NCI-H748 (cell line): ENCODE measurements at regions not wholly inside any gene's neighbourhood (a gene's known extent, or its start where the extent isn't known, plus 50 kb on each side); places are given as distances from the start of the nearest gene placed in this dataset.

Source experiments
- DNase-seq: peaks from one replicate; lab custom pipeline; 2025; ENCODE audit not compliant: unreplicated experiment; lab: John Stamatoyannopoulos, UW

DNA sequence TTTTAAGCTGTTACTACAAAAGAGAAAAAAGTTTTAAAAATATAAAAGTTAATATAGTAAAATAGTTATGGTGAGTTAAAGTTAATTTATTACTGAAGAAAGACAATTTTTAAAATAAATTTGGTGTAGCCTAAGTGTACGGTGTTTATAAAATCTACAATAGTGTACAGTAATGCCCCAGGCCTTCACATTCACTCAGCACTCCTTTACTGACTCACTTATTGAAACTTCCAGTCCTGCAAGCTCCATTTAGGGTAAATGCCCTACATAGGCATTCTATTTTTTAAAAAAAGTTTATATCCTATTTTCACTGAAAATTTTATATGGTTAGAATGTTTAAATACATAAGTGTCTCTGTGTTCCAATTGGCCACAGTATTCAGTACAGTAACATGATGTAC is 769.5 kb upstream of the NOVA1 start:
- DNase-seq: no peak

DNA sequence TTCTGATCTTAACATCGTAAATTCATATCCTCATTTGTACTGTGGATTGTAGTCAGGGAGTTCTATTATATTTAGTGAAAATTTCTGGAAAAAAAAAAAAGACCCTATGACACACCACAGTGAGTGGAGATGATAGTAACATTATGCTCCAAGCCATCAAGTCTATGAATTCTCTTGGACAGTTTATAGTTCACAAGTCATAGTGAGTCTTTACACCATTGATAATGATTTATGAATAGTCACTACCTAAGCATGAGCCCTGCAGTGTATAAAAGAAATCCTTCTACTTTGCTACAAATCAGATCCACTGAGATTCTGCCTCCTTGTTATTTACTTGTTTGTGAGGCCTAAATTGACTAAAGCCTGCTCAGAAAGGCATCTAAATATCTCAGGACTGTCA is 772.2 kb upstream of the NOVA1 start:
- DNase-seq: no peak

DNA sequence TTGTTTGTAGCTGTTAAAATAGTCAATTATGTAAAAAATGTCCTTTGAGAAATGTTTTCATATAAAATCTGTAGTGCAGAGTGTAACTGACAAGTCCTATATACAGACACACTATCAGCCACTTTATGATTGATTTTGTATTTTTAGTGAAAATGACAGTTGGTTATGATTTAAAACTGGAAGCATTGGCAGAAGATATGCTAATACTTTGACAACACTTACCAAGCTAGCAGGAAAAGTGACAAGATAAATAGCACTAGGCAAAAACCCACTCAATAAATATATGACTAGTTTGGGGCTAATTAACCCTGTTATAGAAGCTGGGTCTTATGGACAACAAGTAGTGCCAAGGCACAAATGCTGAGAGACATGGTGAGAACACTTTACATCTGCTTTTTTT is 772.9 kb upstream of the NOVA1 start:
- no peak for DNase-seq

DNA sequence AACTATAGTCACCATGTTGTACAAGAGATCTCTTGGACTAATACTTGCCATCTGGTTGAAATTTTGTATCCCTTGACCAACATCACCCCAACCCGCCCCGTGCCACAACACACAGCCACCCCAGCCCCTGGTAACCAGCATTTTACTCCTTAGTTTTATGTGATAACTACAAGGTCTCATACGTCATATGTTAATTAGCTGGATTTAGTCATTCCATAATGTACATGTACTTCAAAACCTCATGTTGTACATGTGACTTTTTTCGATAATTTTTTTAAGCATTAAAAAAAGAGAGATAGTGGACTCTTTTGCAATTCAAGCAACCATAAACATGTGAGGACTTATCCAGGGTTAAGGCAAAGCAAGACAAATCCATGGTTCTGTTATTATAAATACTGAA is 773.4 kb upstream of the NOVA1 start:
- no peak for DNase-seq

DNA sequence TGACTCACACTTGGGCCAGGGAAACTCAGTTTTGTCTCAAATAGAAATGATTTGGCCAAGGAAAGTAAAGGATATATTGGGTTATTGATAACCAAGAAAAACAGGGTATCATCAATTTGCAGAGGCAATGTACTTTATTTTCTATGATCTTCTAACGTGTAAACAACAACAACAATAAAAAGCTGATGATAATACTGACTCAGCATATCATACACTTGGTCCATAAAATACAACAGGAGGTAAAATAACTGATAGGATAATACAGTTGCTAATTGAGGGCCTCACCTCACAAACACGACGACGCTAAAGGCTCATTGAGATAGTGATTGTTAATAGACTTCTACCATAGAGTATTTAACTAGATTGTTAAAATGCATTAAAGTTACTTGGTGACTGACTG is 774.0 kb upstream of the NOVA1 start:
- no peak for DNase-seq

DNA sequence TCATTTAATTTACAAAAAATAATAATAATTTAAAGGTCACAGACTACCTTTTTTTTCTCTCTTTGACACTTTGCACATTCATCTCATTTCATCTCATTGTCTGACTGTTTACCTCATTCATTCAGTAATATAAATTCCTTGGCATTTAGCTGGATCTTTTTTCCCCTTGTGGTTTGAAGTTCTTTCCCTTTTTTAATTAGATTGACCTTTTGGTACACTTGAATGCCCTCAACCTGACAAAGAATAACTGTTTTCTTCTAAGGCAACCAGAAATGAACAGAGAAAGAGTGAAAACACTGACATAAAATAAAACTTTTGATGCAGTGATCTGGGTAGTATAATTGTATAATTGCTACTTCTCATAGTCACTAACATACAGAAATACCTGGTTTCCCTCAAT is 774.9 kb upstream of the NOVA1 start:
- DNase-seq: no peak

DNA sequence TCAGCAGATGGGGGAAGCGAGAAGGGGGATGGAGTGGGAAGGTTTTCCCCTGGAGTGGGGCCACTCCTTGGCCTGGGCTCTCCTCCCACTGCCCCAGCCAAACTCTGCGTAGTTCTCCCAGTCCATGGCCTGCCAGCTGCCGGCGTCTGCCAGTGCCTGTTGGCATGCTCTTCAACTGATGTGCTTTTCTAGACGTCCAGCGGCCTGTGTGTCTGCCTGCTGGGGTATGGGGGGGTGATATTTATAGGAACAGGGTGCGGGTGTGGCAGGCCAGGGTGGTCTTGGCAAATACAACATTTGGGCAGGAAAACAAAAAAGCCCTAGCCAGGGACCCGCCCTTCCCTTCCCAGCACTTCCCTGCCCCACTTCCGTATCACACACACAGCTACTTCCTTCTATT is 786.3 kb upstream of the NOVA1 start:
- DNase-seq: no peak

DNA sequence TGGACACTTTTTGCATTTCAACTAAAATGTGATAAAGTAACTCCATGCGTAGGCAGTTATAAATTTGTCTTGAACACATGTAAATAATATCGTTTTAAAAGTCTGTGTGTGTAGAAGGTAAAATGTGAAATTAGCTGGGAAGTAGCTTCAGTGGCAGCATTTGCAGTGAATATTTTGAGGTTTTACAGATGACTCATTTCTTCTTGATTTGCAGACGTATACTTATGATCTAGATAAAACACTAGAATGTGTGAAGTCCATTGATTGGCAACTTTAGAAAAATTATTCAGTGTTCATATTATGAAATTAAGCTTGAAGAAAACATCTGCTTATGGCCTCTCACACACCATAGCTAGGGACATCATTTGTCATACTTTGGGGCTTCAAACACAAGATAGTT is 788.6 kb upstream of the NOVA1 start:
- DNase-seq: no peak

DNA sequence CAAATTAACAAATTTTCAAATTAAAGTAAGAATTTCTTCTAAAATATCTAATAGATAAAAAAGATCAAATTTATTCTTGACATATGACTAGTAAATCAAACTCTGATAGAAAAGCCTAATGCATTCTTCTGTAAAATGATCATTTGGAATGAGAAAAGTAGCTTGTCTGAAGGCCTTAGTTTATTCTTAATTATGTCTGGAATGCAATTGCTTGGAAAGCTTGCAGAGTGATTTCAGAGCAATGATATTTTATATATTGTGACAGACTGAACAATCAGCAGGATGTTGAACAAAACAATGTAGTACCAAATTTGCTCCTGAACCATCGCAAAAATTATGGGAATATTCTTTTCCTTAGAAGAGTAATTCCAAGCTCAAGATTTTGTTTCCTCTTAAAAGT is 789.6 kb upstream of the NOVA1 start:
- DNase-seq: no peak

DNA sequence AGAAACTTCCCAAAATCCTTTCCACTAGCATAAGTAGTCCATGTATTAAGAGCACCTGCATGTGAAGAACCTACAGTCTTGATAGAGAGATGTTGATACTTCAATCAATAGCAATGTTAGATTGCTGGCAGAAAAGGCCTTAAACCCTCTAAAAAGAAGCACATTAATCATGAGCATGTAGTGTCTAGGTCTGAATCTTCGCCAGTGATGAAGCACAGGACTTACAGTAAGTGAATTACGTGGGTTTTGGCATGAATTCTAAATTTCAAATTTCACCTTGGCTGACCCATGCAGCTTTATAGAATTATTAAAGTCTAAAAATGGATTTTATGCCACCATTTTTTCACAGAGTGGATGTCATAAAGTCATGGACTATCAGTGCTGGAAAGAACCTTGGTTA is 791.6 kb upstream of the NOVA1 start:
- DNase-seq: no peak

DNA sequence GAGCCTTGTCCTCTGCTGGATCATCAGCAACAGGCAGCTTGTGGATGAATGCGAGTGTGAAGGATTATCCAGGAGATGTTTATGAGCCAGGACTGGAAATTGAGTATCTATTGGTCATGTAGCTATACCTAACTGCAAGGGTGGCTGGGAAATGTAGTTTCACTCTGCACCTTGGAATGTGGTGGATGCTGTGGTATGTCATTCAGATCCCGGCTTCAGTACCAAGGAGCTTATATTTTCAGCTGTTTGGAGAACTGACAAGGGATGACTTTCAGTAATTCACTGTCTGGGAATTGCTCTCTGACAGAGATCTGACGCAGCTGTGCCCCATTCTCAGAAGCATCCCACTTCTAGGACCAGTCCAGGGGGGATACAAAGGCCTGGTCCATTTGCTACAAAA is 792.3 kb upstream of the NOVA1 start:
- DNase-seq: no peak

DNA sequence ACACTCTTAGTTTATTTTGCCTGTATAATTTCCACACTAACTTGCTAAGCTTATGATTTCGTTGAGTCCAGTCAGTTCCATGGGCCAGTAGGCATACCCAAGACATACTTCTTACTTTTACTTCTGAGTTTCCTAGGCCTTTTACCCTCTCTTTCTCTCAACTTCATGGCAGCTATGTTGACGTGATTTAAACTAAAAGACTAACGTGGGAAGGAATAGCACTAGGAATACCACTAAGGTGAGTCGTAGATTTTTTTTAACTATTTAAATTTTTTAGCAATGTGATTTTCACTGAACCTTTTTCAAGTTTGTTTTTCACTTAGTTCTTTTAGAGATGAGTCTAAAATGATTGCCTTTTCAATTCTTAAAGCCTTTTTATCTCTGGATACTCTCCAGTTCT is 793.5 kb upstream of the NOVA1 start:
- DNase-seq: no peak

DNA sequence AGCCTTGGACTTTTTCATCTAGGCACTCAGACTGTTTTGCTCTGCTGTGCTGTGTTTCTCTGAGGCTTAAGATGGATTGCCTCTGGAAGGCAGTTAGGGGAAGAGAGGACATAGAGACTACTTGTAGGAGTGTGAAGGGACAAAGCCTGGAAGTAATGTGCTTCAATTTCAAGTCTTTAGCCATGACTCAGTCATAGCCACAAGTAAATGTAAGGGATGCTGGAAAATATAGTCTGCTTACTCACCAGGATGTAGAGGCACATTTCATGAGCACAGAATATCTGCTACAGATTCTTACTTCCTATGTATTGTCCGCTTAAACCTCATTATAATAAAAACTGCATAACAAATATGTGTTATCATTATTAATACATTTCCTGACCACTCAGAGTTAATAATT is 794.3 kb upstream of the NOVA1 start:
- no peak for DNase-seq

DNA sequence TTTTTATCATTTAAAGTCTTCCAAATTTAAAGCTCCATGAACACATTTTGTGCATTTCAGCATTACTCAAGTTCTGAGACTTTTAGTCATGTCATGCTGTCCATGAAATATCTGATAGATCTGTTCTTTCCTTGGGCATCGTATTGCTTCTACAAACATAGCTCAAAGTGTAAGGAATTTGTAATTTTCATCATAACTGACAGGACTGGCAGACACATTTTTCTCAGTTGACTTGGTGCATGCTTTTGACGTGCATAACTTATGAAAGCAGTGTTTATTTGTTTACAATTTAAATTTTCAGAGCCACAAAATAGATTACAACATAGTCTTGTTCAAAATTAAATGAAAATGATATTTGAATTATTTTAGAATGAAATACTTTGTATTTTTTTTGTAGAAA is 812.1 kb upstream of the NOVA1 start:
- no peak for DNase-seq

DNA sequence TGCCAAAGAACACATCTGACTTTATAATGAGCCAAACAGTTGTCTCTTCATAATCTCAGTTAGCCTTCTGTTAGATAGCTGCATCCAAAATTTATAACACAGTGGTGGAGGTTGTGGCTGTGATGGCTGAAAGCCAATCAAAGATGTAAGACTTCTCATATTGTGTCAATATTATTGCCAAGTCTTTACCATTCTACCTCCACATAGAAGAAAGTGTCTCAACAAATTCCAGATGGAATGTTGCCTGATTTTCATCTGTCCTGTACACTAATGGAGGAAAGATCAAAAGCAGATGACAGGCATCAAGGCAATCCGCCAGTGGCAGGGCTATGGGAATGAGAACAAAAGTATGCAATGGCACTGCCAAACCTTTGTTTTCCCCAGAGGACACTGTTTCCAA is 813.1 kb upstream of the NOVA1 start:
- DNase-seq: no peak

DNA sequence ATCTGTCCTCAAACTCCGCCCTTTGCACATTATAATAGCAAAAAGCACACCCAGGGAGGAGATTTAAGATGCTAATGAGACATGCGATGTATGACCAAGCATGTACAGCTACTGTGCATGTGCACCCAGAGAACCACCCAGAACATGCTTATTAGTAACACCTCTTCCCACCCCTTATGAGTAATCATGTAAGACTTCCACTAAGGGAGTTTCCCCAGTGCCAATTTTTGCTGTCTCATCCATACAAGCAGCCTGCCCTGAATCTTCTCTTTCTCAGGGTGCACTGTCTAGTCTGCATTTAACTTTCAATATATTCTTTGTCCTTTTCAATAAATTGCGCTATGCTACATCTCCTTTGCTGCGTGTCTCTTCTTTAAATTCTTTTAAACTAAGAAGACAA is 830.0 kb upstream of the NOVA1 start:
- DNase-seq: no peak

DNA sequence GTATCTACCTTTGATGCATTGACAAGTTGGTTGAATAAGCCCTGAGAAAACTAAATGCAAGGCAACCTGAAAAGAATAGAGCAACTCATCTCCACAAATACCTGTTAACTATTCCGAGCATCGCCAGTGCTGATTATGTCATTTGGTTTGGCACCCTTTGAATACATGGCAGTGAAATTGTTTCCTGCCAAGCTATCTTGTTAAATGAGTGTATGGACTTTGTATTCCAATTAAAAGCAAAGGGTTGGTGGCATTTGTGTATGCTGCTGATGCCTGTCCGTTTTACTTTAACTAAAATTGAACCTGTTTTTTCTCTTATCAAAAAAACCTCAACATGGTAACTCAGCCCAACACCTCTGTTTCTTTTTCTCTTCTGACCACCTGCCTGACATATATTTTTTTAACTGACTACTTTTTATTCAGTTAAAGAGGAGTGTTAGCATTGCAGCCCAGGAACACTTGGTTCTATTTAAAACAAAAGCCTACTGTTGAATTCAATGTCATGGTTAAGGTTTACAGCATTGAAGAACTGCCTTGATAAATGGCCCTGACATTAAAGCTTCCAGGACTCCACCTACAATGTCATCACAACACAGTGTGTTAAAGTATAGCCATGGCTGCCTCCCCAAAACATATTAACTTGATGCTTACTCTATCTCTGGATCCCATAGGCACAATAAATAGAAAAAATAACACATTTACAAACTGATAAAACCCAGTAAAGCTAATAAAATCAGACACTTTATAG is 838.3 kb upstream of the NOVA1 start:
- peak; percentile 49 for DNase-seq

DNA sequence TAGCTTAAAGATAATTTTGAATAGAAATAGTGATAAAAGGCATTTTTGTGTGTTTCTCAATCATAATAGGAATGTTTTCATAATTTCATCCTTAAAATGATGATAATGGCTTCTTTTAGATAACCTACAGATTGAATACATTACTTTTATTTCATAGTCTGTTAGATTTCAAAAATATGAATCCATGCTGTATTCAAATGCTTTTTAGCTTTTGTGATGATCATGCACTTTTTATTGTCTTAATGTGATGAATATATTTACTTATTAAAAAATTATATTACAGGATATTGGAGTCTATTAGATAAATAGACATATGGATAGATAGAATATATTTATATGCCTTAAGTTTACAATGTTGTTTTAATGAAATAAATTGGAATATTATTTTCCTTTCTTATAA is 886.8 kb upstream of the NOVA1 start:
- DNase-seq: no peak

DNA sequence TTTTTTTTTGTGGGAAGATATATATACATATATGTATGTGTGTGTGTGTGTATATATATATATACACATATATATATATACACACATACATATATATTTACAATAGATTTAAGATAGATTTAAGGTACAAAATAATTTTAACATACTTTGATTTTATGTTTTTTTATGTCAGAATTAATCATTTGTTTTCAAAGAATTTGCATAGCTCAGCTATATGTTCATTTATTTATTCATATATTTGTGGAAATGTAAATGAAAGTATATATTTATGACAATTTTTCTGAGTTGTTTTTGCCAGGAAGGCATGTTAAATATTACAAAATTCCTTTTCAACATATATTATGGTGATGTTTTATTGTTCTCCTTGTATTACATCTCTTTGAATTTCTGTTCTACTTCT is 887.4 kb upstream of the NOVA1 start:
- no peak for DNase-seq

DNA sequence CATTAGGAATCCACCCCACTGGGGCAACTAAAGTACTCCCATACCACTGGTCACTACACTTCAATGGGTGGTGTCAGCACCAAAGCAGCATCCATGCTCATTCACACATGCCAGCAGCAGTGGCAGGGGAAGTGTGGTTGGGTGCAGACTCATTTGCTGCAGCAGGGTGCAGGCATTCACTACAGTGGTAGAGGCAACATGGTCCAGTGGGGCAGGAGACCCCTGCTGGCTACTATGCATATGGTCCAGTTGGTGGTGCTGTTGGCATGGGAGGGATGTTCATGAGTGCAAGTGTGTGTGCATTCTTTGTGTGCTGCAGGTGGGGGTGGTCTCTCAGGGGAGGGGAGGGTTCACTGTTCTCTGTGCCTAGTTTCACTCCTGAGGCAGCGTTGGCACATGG is 908.4 kb upstream of the NOVA1 start:
- no peak for DNase-seq

DNA sequence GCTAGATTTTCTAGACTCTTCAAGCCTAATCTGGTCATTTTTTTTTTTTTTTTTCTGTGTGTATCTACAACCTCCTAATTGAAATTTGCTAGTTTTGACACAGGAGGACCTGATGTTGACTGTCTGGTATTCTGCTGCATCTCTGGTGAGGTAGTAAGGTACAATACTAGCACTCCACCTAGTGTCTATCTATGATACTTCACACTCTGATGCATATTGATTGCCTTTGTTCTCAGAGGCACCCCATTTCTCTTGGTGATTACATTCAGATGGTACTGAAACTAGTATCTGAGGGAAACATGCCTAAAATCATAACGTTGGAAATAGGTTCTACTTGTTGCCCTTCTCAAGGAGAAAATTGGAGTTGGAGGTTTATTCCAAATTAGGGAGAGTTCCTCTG is 930.5 kb upstream of the NOVA1 start:
- peak; percentile 78 for DNase-seq

DNA sequence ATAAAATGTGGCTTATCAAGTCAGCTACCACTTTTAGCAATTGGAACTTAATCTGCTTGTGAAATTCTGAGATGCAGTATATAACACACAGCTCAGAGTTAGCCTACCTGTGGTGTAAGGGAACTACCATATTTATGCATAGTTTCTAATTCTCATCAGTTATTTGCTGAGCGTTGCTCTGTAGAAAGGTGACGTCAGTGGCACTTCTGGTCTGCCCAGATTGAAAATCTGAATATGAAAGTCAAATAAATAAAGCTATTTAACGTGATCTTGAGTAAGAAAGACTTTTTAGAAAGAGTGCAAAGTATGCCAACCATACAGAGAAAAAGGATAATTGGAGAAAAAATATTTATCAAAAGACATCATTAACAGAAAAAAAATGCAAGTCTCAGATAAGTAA is 938.9 kb upstream of the NOVA1 start:
- DNase-seq: no peak

DNA sequence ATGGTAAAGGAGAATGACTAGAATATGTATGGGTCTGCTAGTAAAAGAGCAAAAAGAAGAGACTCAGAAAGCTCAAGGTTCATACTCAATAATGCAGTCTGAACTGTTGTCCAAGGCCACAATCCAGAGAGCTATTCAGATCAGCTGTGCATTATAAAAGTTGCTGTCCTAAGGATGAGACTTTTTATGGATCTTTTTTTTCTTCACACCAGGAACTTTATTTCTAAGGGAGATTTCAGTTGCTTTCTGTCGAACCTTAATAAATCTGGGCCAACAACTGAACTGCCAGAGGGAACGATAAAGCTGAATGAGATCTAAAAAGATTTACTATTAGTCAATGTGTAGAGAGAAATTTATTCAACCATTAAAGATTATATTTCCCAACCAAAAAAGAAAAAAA is 948.3 kb upstream of the NOVA1 start:
- no peak for DNase-seq

DNA sequence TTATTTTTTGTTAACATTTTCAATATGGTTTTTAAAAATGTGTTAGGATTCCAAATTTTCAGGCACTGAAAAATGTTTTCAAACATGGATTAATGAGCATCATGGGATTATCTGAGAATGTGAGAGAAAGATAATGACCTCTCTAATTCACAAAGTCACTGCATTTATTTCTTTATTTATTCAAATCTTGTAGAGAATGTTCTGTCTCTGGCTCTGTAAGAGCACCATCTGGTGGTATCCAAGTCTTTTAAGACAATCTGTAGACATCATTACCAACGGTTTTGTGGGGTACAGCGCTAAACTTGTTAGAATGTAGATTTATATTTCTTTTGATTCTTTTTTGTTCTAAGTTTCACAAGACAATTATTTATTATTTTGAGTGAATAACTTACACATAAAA is 956.0 kb upstream of the NOVA1 start:
- no peak for DNase-seq
